ENCODE measurements at regions not wholly inside any gene's neighbourhood (a gene's known extent, or its start where the extent isn't known, plus 50 kb on each side); places are given as distances from the start of the nearest gene placed in this dataset.

DNA sequence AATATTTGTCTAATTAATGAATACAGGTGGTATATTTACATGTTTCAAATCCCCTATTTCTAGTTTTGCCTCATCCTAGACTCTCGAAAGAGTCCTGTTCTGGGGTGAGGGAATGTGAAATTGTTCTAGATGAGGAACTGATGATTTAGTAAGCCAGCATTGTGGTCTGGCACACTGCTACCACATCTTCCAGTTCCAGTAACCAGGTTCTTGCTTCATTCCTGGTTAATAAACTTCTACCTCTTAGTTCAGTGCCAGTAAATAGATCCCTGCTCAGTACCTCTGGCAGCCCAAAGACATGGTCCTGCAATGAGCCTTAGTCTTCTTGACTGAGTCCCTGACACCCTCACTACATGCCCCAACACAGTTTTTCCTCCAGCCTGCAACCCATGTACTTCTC, 207.7 kb downstream of the SREK1 start:
- Histone ChIP-seq H3K4me3 (replicated peaks in 1 of 2; ENCODE audit: low read depth in 1 of 2, low read length in 2 of 2) (no peak overlapping the region), H3K27me3 (ENCODE audit: insufficient read depth, low read length) (peaks cover 68% of the 10 kb centered on the region), H3K36me3 (ENCODE audit: control insufficient read depth in 1 of 2, insufficient read depth in 2 of 2, low read length in 2 of 2) (no peaks in the 10 kb centered on the region), H3K4me1 (ENCODE audit: control insufficient read depth in 1 of 2, insufficient read depth in 2 of 2, low read length in 2 of 2) (no peaks in the 10 kb centered on the region), H4K20me1 (ENCODE audit: insufficient read depth) (no peaks in the 10 kb centered on the region), H3K4me2 (ENCODE audit: low read length) (no peak overlapping the region), H3K9ac (ENCODE audit: low read length) (no peak overlapping the region), H3K9me2 (ENCODE audit: insufficient read depth) (no peaks in the 10 kb centered on the region), H3K27ac (ENCODE audit: low read depth, low read length) (no peak overlapping the region), H3K9me3 (ENCODE audit: control insufficient read depth in 1 of 2, insufficient read depth in 1 of 2, low read depth in 1 of 2, low read length in 2 of 2) (no peaks in the 10 kb centered on the region), H3K79me2 (ENCODE audit: insufficient read depth, low read length) (no peaks in the 10 kb centered on the region), H2AFZ (ENCODE audit: low read depth, low read length, poor library complexity, severe bottlenecking) (no peak overlapping the region)
- RAD21 ChIA-PET (ENCODE audit: low non-redundant PET in 1 of 2, low total read pairs in 2 of 2, uncharacterized antibody in 2 of 2, unreplicated experiment in 2 of 2): no interaction called here
- CTCF ChIA-PET: no interaction called here
- POLR2A ChIA-PET: no interaction called here
- TF ChIP-seq POLR2A (IDR thresholded peaks at IDR 0.05; ENCODE audit: borderline replicate concordance, extremely low read depth, insufficient read depth, insufficient read length) (no peak), ZNF274 (IDR thresholded peaks at IDR 0.05; ENCODE audit: low read depth, low read length) (no peak), EZH2phosphoT487 (IDR thresholded peaks at IDR 0.05; ENCODE audit: borderline replicate concordance) (no peak), EGR1 (IDR thresholded peaks at IDR 0.05; ENCODE audit: low read depth) (no peak)
- TF ChIP-seq, protein P1, sequence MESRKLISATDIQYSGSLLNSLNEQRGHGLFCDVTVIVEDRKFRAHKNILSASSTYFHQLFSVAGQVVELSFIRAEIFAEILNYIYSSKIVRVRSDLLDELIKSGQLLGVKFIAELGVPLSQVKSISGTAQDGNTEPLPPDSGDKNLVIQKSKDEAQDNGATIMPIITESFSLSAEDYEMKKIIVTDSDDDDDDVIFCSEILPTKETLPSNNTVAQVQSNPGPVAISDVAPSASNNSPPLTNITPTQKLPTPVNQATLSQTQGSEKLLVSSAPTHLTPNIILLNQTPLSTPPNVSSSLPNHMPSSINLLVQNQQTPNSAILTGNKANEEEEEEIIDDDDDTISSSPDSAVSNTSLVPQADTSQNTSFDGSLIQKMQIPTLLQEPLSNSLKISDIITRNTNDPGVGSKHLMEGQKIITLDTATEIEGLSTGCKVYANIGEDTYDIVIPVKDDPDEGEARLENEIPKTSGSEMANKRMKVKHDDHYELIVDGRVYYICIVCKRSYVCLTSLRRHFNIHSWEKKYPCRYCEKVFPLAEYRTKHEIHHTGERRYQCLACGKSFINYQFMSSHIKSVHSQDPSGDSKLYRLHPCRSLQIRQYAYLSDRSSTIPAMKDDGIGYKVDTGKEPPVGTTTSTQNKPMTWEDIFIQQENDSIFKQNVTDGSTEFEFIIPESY (IDR thresholded peaks at IDR 0.05; ENCODE audit: extremely low read depth, insufficient replicate concordance, low read length): no peak
- ATAC-seq: no peak
- no TSS peak for BruUV-seq (replicated peaks)
- intact Hi-C loops (cut with micrococcal nuclease): no loop called here
- DNase-seq (ENCODE audit: low read depth, low spot score): no peak

DNA sequence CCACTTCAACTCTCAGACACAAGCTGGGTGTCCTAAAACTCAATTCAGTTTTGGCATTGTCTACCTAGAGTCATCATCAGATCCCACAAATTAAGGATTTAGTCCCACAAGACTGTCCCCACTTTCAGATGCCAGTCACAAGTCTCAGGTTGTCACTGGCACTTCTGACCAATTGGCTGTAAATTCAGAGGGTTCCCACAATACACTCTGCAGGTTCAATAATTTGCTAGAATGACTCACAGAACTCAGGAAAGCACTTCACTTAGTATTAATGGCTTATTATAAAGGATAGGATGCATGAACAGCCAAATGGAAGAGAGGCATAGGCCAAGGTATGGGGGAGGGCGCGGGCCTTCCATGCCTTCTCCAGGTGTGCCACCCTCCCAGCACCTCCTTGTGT, 209.1 kb downstream of the SREK1 start:
- RAD21 ChIA-PET (ENCODE audit: low non-redundant PET in 1 of 2, low total read pairs in 2 of 2, uncharacterized antibody in 2 of 2, unreplicated experiment in 2 of 2): no interaction called here
- CTCF ChIA-PET: no interaction called here
- BruUV-seq (replicated peaks): no TSS peak

More for the DNA sequence above, 209.1 kb downstream of the SREK1 start:
- no peaks in the 10 kb centered on the region for H3K4me1 ChIP-seq (ENCODE audit: control insufficient read depth in 1 of 2, insufficient read depth in 2 of 2, low read length in 2 of 2)
- no peak overlapping the region for H2AFZ ChIP-seq (ENCODE audit: low read depth, low read length, poor library complexity, severe bottlenecking)
- ATAC-seq: no peak
- no peak for DNase-seq (ENCODE audit: low read depth, low spot score)
- no peaks in the 10 kb centered on the region for H3K9me3 ChIP-seq (ENCODE audit: control insufficient read depth in 1 of 2, insufficient read depth in 1 of 2, low read depth in 1 of 2, low read length in 2 of 2)
- H3K4me2 ChIP-seq (ENCODE audit: low read length): no peak overlapping the region
- H3K79me2 ChIP-seq (ENCODE audit: insufficient read depth, low read length): no peaks in the 10 kb centered on the region
- H3K4me3 ChIP-seq (replicated peaks in 1 of 2; ENCODE audit: low read depth in 1 of 2, low read length in 2 of 2): no peak overlapping the region
- H3K36me3 ChIP-seq (ENCODE audit: control insufficient read depth in 1 of 2, insufficient read depth in 2 of 2, low read length in 2 of 2): no peaks in the 10 kb centered on the region
- TF ChIP-seq, protein P2, sequence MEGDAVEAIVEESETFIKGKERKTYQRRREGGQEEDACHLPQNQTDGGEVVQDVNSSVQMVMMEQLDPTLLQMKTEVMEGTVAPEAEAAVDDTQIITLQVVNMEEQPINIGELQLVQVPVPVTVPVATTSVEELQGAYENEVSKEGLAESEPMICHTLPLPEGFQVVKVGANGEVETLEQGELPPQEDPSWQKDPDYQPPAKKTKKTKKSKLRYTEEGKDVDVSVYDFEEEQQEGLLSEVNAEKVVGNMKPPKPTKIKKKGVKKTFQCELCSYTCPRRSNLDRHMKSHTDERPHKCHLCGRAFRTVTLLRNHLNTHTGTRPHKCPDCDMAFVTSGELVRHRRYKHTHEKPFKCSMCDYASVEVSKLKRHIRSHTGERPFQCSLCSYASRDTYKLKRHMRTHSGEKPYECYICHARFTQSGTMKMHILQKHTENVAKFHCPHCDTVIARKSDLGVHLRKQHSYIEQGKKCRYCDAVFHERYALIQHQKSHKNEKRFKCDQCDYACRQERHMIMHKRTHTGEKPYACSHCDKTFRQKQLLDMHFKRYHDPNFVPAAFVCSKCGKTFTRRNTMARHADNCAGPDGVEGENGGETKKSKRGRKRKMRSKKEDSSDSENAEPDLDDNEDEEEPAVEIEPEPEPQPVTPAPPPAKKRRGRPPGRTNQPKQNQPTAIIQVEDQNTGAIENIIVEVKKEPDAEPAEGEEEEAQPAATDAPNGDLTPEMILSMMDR (IDR thresholded peaks at IDR 0.05 in 2 of 3, conservative IDR thresholded peaks at IDR 0.05 in 1 of 3; ENCODE audit: borderline replicate concordance in 1 of 3, insufficient read depth in 1 of 3, low read depth in 2 of 3, low read length in 2 of 3): no peak
- TF ChIP-seq EZH2phosphoT487 (IDR thresholded peaks at IDR 0.05; ENCODE audit: borderline replicate concordance) (no peak), SP1 (IDR thresholded peaks at IDR 0.05; ENCODE audit: low read depth) (no peak), EGR1 (IDR thresholded peaks at IDR 0.05; ENCODE audit: low read depth) (no peak), POLR2A (IDR thresholded peaks at IDR 0.05; ENCODE audit: borderline replicate concordance, extremely low read depth, insufficient read depth, insufficient read length) (no peak), SRF (IDR thresholded peaks at IDR 0.05; ENCODE audit: low read depth) (no peak)
- TF ChIP-seq, protein P3, sequence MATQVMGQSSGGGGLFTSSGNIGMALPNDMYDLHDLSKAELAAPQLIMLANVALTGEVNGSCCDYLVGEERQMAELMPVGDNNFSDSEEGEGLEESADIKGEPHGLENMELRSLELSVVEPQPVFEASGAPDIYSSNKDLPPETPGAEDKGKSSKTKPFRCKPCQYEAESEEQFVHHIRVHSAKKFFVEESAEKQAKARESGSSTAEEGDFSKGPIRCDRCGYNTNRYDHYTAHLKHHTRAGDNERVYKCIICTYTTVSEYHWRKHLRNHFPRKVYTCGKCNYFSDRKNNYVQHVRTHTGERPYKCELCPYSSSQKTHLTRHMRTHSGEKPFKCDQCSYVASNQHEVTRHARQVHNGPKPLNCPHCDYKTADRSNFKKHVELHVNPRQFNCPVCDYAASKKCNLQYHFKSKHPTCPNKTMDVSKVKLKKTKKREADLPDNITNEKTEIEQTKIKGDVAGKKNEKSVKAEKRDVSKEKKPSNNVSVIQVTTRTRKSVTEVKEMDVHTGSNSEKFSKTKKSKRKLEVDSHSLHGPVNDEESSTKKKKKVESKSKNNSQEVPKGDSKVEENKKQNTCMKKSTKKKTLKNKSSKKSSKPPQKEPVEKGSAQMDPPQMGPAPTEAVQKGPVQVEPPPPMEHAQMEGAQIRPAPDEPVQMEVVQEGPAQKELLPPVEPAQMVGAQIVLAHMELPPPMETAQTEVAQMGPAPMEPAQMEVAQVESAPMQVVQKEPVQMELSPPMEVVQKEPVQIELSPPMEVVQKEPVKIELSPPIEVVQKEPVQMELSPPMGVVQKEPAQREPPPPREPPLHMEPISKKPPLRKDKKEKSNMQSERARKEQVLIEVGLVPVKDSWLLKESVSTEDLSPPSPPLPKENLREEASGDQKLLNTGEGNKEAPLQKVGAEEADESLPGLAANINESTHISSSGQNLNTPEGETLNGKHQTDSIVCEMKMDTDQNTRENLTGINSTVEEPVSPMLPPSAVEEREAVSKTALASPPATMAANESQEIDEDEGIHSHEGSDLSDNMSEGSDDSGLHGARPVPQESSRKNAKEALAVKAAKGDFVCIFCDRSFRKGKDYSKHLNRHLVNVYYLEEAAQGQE (IDR thresholded peaks at IDR 0.05; ENCODE audit: low read depth): no peak
- TF ChIP-seq, protein P4, sequence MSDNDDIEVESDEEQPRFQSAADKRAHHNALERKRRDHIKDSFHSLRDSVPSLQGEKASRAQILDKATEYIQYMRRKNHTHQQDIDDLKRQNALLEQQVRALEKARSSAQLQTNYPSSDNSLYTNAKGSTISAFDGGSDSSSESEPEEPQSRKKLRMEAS (IDR thresholded peaks at IDR 0.05): no peak
- POLR2A ChIA-PET: no interaction called here
- H3K9ac ChIP-seq (ENCODE audit: low read length): no peak overlapping the region
- peaks cover 67% of the 10 kb centered on the region for H3K27me3 ChIP-seq (ENCODE audit: insufficient read depth, low read length)
- H3K27ac ChIP-seq (ENCODE audit: low read depth, low read length): no peak overlapping the region
- no peaks in the 10 kb centered on the region for H4K20me1 ChIP-seq (ENCODE audit: insufficient read depth)
- intact Hi-C loops (cut with micrococcal nuclease): no loop called here
- no peaks in the 10 kb centered on the region for H3K9me2 ChIP-seq (ENCODE audit: insufficient read depth)
